Thyroid gland (tissue), 4 donors: ENCODE measurements at regions not wholly inside any gene's neighbourhood (a gene's known extent, or its start where the extent isn't known, plus 50 kb on each side); places are given as distances from the start of the nearest gene placed in this dataset.

Source experiments
- DNase-seq, 2 donors: peaks; one replicate each; pipeline ENCODE4 v3.0.0-alpha.2; 2019
- H3K27ac ChIP-seq, 3 donors: fragments of 200-600 bp; sonication (generic); 1 replicate in 2 of 3; 2 replicates in 1 of 3; pipeline ENCODE4 v1.5.1; 2016 to 2019; ENCODE audit warnings: mild to moderate bottlenecking in 1 of 3, moderate library complexity in 1 of 3
- H3K27me3 ChIP-seq: fragments of 200-600 bp; sonication (generic); one replicate; pipeline ENCODE4 v1.5.1; 2019
- H3K36me3 ChIP-seq, 2 donors: fragments of 200-600 bp; sonication (generic); one replicate each; pipeline ENCODE4 v1.5.1; 2016 to 2019
- H3K4me1 ChIP-seq, 2 donors: fragments of 200-600 bp; sonication (generic); one replicate each; pipeline ENCODE4 v1.5.1; 2017 to 2019
- H3K4me3 ChIP-seq, 3 donors: fragments of 200-600 bp; sonication (generic); replicated peaks in 1 of 3; 1 replicate in 2 of 3; 2 replicates in 1 of 3; pipeline ENCODE4 v1.5.1; 2016; ENCODE audit warnings: mild to moderate bottlenecking in 1 of 3
- H3K9me3 ChIP-seq: fragments of 200-600 bp; sonication (generic); one replicate; pipeline ENCODE4 v1.5.1; 2017
- POLR2A ChIP-seq, 2 donors: fragments of 450-650 bp; IDR thresholded peaks; one replicate each; pipeline ENCODE4 v1.6.1; 2017; ENCODE audit warnings: antibody characterized with exemption in 2 of 2, mild to moderate bottlenecking in 2 of 2, moderate library complexity in 1 of 2
- WGBS, 2 donors: methylation state at CpG; one replicate each; pipeline ENCODE4 v1.1.5; 2017; 5-methylcytosine and 5-hydroxymethylcytosine counted together
- intact Hi-C: fragments of 100-400 bp; cut with DNase I; formaldehyde crosslinking; loops from one replicate; pipeline ENCODE4 v1.15.1; 2023
- TF ChIP-seq, protein P1 (sequence below), 6 experiments: fragments of 200-600 bp in 3 of 6; fragments of 450-650 bp in 3 of 6; sonication (generic) in 3 of 6; IDR thresholded peaks; one replicate each; pipeline ENCODE4 v1.5.1; 2016 to 2019; ENCODE audit warnings: antibody characterized with exemption in 6 of 6, mild to moderate bottlenecking in 2 of 6, inconsistent platforms in 1 of 6, moderate library complexity in 1 of 6

DNA sequence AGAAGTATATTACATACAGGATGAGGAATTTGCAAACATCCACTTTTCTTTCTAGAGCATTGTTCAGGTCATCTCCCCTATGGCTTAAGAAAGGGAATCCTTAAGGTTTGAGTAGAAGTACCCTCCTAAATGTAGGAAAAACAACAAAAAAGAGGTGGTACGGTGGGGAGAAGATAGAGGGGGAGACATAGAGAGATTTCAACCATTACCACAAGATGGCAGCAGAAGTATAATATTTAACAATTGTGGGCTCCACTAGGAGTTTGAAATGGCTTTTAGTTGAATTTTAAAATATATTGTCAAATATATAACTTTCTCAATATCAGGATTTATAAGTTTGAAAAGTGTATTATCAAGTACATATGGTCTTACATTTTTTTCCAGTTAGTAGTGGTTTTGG, 72.7 kb upstream of the PRKG1 start:
- no peaks in the 10 kb centered on the region for H3K4me1 ChIP-seq
- TF ChIP-seq, protein P1, sequence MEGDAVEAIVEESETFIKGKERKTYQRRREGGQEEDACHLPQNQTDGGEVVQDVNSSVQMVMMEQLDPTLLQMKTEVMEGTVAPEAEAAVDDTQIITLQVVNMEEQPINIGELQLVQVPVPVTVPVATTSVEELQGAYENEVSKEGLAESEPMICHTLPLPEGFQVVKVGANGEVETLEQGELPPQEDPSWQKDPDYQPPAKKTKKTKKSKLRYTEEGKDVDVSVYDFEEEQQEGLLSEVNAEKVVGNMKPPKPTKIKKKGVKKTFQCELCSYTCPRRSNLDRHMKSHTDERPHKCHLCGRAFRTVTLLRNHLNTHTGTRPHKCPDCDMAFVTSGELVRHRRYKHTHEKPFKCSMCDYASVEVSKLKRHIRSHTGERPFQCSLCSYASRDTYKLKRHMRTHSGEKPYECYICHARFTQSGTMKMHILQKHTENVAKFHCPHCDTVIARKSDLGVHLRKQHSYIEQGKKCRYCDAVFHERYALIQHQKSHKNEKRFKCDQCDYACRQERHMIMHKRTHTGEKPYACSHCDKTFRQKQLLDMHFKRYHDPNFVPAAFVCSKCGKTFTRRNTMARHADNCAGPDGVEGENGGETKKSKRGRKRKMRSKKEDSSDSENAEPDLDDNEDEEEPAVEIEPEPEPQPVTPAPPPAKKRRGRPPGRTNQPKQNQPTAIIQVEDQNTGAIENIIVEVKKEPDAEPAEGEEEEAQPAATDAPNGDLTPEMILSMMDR (IDR thresholded peaks at IDR 0.05), result peak in 5 of 6 experiments; percentile 29 to 70 (median 58)
- TF ChIP-seq POLR2A (IDR thresholded peaks at IDR 0.05), result no peak
- H3K4me3 ChIP-seq, result no peak overlapping the region
- no peak overlapping the region for H3K27ac ChIP-seq
- WGBS, 2 donors, result 0 to 3% methylated on average over 1 of the region's 1 CpG
- H3K9me3 ChIP-seq, result no peaks in the 10 kb centered on the region
- no peak for DNase-seq
- no peaks in the 10 kb centered on the region for H3K27me3 ChIP-seq
- H3K36me3 ChIP-seq, result no peaks in the 10 kb centered on the region
- intact Hi-C loops, result no loop called here

DNA sequence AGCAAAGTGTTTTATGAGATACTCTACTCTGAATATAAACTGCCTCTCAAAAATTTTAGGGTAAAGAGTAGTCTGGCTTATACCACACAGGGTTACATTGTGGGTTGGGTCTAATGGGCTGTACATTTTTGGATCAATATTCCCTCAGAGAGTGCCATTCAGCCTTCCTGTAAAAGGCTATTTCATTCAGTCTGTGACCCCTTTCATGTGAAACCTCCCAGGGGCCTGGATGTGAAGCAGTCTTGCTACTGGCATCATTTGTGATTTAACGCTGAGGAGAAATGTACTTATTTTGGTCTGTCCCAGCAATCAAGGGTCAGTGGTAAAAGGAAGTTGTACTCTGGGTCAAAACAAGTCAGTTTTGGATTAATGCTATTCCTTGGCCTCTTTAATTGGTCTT, 71.8 kb upstream of the PRKG1 start:
- no peak overlapping the region for H3K27ac ChIP-seq
- WGBS, 2 donors, result 80 to 81% methylated on average over 1 of the region's 1 CpG
- no peaks in the 10 kb centered on the region for H3K36me3 ChIP-seq
- H3K9me3 ChIP-seq, result no peaks in the 10 kb centered on the region
- H3K4me1 ChIP-seq, result no peaks in the 10 kb centered on the region
- intact Hi-C loops, result no loop called here
- TF ChIP-seq POLR2A (IDR thresholded peaks at IDR 0.05), result no peak
- TF ChIP-seq, protein P1 (IDR thresholded peaks at IDR 0.05), result no peak
- H3K4me3 ChIP-seq, result no peak overlapping the region
- H3K27me3 ChIP-seq, result no peaks in the 10 kb centered on the region
- DNase-seq, result no peak

DNA sequence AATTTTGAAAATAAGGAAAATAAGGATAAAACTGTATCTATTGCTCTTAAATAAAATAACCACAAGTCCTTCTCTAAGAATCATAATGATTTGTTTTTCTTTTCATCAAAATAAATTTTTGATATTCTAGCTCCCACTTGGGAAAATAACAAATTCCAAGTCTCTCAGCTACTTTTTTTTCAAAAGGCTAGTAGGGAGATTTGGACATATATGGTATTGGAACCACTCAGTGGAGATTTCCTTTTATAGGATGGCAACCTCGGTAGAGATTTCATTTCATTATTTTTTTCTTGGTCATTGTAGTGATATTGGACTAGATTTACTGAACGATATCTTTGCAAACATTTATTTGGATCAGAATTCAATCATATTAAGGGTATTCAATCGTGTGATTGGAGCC, 69.5 kb upstream of the PRKG1 start:
- Histone ChIP-seq H3K9me3 (no peaks in the 10 kb centered on the region), H3K27ac (no peak overlapping the region), H3K4me3 (no peak overlapping the region), H3K27me3 (no peaks in the 10 kb centered on the region), H3K36me3 (no peaks in the 10 kb centered on the region), H3K4me1 (no peaks in the 10 kb centered on the region)
- DNase-seq, result no peak
- TF ChIP-seq POLR2A (IDR thresholded peaks at IDR 0.05), result no peak
- TF ChIP-seq, protein P1 (IDR thresholded peaks at IDR 0.05), result no peak
- 81 to 88% methylated on average over 3 of the region's 3 CpGs for WGBS, 2 donors
- intact Hi-C loops, result loop anchor here (5.0 kb wide), 1 partner anchor 1213 kb away; no protein-coding TSS in a partner anchor

DNA sequence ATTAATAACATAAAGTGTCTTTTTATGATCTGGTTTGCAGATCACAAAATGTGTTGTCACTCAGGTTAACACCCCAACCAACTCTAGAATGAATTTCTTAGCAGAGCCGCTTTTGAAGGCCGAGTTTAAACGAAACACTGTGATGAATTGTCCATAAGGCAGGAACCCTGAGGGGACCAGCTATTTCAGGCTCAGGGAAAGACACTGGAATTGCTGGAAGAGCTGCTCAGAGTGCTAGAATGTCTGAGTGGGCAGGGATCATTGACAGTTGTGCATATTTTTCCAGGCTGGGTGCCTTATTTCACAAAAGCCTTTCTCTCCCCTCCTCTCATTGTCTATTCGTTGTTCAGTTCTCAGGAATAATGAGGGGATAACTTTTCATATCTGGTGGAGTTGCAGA, 68.7 kb upstream of the PRKG1 start:
- H3K36me3 ChIP-seq, result no peaks in the 10 kb centered on the region
- DNase-seq, result no peak
- H3K4me3 ChIP-seq, result no peak overlapping the region
- H3K27me3 ChIP-seq, result no peaks in the 10 kb centered on the region
- intact Hi-C loops, result loop anchor here (5.0 kb wide), 1 partner anchor 1212 kb away; no protein-coding TSS in a partner anchor
- H3K27ac ChIP-seq, result no peak overlapping the region
- WGBS, 2 donors, result 63 to 80% methylated on average over 4 of the region's 4 CpGs
- TF ChIP-seq, protein P1 (IDR thresholded peaks at IDR 0.05), result no peak
- TF ChIP-seq POLR2A (IDR thresholded peaks at IDR 0.05), result no peak
- H3K4me1 ChIP-seq, result no peaks in the 10 kb centered on the region
- no peaks in the 10 kb centered on the region for H3K9me3 ChIP-seq

DNA sequence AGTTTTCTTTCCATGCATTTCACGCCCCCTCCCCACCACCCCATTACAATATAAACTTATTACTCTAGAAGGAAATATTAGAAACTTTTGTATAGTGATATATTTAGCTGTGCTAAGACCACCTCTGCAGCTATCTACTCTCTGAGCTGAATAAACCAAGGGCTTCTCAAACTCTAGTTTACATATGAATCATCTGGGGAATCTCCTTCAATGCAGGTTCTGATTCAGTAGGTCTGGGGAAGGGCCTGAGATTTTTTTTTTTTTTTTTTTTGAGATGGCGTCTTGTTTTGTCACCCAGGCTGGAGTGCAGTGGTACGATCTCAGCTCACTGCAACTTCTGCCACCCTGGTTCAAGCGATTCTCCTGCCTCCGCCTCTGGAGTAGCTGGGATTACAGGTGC, 67.6 kb upstream of the PRKG1 start:
- H3K36me3 ChIP-seq, result no peaks in the 10 kb centered on the region
- no peak for DNase-seq
- 82 to 90% methylated on average over 5 of the region's 5 CpGs for WGBS, 2 donors
- no peak for TF ChIP-seq POLR2A (IDR thresholded peaks at IDR 0.05)
- TF ChIP-seq, protein P1 (IDR thresholded peaks at IDR 0.05), result no peak
- no peak overlapping the region for H3K27ac ChIP-seq
- no peaks in the 10 kb centered on the region for H3K4me1 ChIP-seq
- H3K9me3 ChIP-seq, result no peaks in the 10 kb centered on the region
- intact Hi-C loops, result loop anchor here (5.0 kb wide), 1 partner anchor 1211 kb away; no protein-coding TSS in a partner anchor
- no peaks in the 10 kb centered on the region for H3K27me3 ChIP-seq
- H3K4me3 ChIP-seq, result no peak overlapping the region
